SHP77 treated with DMSO at 0.1 percent for 48 hours (cell line): ENCODE measurements at regions not wholly inside any gene's neighbourhood (a gene's known extent, or its start where the extent isn't known, plus 50 kb on each side); places are given as distances from the start of the nearest gene placed in this dataset.

Source experiments
- DNase-seq: peaks from one replicate; lab custom pipeline; 2025; lab: John Stamatoyannopoulos, UW

GRCh38 chr6:132868057-132868456, 53.7 kb downstream of the RPS12 start:
- no peak for DNase-seq

GRCh38 chr6:132872923-132873322, 58.6 kb downstream of the RPS12 start:
- no peak for DNase-seq

GRCh38 chr6:132877003-132877402, 62.6 kb downstream of the RPS12 start:
- no peak for DNase-seq

- DNase-seq, result no peak
These were observed 72.8 kb downstream of the RPS12 start for GRCh38 chr6:132887204-132887603.

- no peak for DNase-seq
These were observed 74.3 kb downstream of the RPS12 start for GRCh38 chr6:132888701-132889100.

- no peak for DNase-seq
These were observed 78.8 kb downstream of the RPS12 start for GRCh38 chr6:132892929-132893771.

- no peak for DNase-seq
These were observed 79.6 kb downstream of the RPS12 start for GRCh38 chr6:132893772-132894490.

- no peak for DNase-seq
These were observed 84.0 kb downstream of the RPS12 start for GRCh38 chr6:132898376-132898775.

GRCh38 chr6:132900849-132901248, 86.5 kb downstream of the RPS12 start:
- no peak for DNase-seq

GRCh38 chr6:132902901-132903300, 88.5 kb downstream of the RPS12 start:
- DNase-seq, result no peak

GRCh38 chr6:132907231-132907630, 92.9 kb downstream of the RPS12 start:
- no peak for DNase-seq

GRCh38 chr6:132907914-132908313, 93.5 kb downstream of the RPS12 start:
- DNase-seq, result no peak

GRCh38 chr6:132909742-132910141, 95.4 kb downstream of the RPS12 start:
- DNase-seq, result no peak

- DNase-seq, result no peak
These were observed 96.4 kb downstream of the RPS12 start for GRCh38 chr6:132910759-132911158.

- no peak for DNase-seq
These were observed 104.9 kb downstream of the RPS12 start for GRCh38 chr6:132919045-132919860.

GRCh38 chr6:132927713-132928112, 113.3 kb downstream of the RPS12 start:
- DNase-seq, result no peak

- DNase-seq, result no peak
These were observed 114.8 kb downstream of the RPS12 start for GRCh38 chr6:132929141-132929540.

GRCh38 chr6:132931313-132931712, 116.9 kb downstream of the RPS12 start:
- DNase-seq, result no peak

GRCh38 chr6:132931936-132932514, 117.7 kb downstream of the RPS12 start:
- DNase-seq, result no peak

GRCh38 chr6:132932588-132932987, 118.2 kb downstream of the RPS12 start:
- no peak for DNase-seq

- DNase-seq, result no peak
These were observed 118.7 kb downstream of the RPS12 start for GRCh38 chr6:132933090-132933489.

GRCh38 chr6:132934496-132934895, 120.1 kb downstream of the RPS12 start:
- DNase-seq, result no peak
